HepG2 (cell line): ENCODE measurements at regions not wholly inside any gene's neighbourhood (a gene's known extent, or its start where the extent isn't known, plus 50 kb on each side); places are given as distances from the start of the nearest gene placed in this dataset.

Experiments
- ATAC-seq: fragments of 200-7000 bp; cut with Tn5 transposase; 3 replicates; pipeline ENCODE4 v1.9.1; 2020; ENCODE audit warnings: mild to moderate bottlenecking, moderate library complexity
- BruUV-seq: library from RNA; stranded (reverse); fragments of 400-500 nt; replicated peaks from 2 replicates; lab custom pipeline; 2021; lab: Mats Ljungman, UMichigan
- CTCF ChIA-PET: fragments of 300-600 bp; formaldehyde crosslinking; extraction: SDS; loops from one replicate; lab custom pipeline; 2021; ENCODE audit warnings: low total read pairs, inconsistent platforms, low intra/inter-chr PET ratio; lab: Yijun Ruan, JAX
- POLR2A ChIA-PET: fragments of 350-600 bp; sonication (Branson Sonifier 250); formaldehyde crosslinking; loops from one replicate; lab custom pipeline; 2020; ENCODE audit warnings: antibody characterized with exemption, inconsistent platforms; lab: Yijun Ruan, JAX
- DNase-seq: peaks from one replicate; pipeline ENCODE4 v3.0.0-alpha.2; 2015; ENCODE audit warnings: low spot score
- FAIRE-seq: peaks from 3 replicates; lab custom pipeline; 2011; peaks lifted over from hg19 to GRCh38; lab: Jason Lieb, UNC
- H2AFZ ChIP-seq: one replicate; pipeline ENCODE4 v1.6.1; 2011; ENCODE audit warnings: low read length, inconsistent platforms
- H3K27ac ChIP-seq: fragments of 300-600 bp; 3 replicates; pipeline ENCODE4 v1.8.0; 2011; ENCODE audit warnings: mixed run types, mild to moderate bottlenecking, mixed read lengths, low read length, inconsistent platforms; ENCODE audit not compliant: insufficient read depth; ENCODE audit errors: extremely low read length
- H3K27me3 ChIP-seq, 2 experiments: fragments of 200-600 bp in 1 of 2; 2 replicates in 1 of 2; 3 replicates in 1 of 2; pipeline versions ENCODE4 v1.6.0 to v1.8.0; 2011; ENCODE audit warnings: low read length in 2 of 2, mild to moderate bottlenecking in 2 of 2, moderate library complexity in 2 of 2, inconsistent platforms in 1 of 2; ENCODE audit not compliant: insufficient read depth in 2 of 2, control insufficient read depth in 1 of 2
- H3K36me3 ChIP-seq, 2 experiments: fragments of 200-600 bp in 1 of 2; replicated peaks in 1 of 2; 2 replicates in 1 of 2; 3 replicates in 1 of 2; pipeline versions ENCODE4 v1.5.1 to v1.8.0; 2011; ENCODE audit warnings: low read length in 2 of 2, inconsistent platforms in 1 of 2; ENCODE audit not compliant: insufficient read depth in 2 of 2, control insufficient read depth in 1 of 2
- H3K4me1 ChIP-seq: 2 replicates; pipeline ENCODE4 v1.5.1; 2012; ENCODE audit warnings: low read length, inconsistent platforms; ENCODE audit not compliant: insufficient read depth
- H3K4me2 ChIP-seq: 2 replicates; pipeline ENCODE4 v1.6.0; 2011; ENCODE audit warnings: low read depth, low read length, inconsistent platforms
- H3K4me3 ChIP-seq, 3 experiments: fragments of 200-600 bp in 1 of 3; sonication (generic), shearing (Covaris generic) in 1 of 3; replicated peaks in 1 of 3; 2 replicates each; pipeline ENCODE4 v1.5.1; 2011 to 2016; ENCODE audit warnings: low read length in 3 of 3, inconsistent platforms in 2 of 3, low read depth in 2 of 3, mild to moderate bottlenecking in 2 of 3, control low read depth in 1 of 3, mixed read lengths in 1 of 3; ENCODE audit not compliant: insufficient read depth in 1 of 3
- H3K79me2 ChIP-seq: one replicate; pipeline ENCODE4 v1.6.1; 2011; ENCODE audit warnings: low read length, inconsistent platforms; ENCODE audit not compliant: insufficient read depth
- H3K9ac ChIP-seq: 2 replicates; pipeline ENCODE4 v1.6.0; 2011; ENCODE audit warnings: mild to moderate bottlenecking, low read depth, low read length, inconsistent platforms; ENCODE audit not compliant: insufficient read depth
- H3K9me3 ChIP-seq: 2 replicates; pipeline ENCODE4 v1.5.1; 2012; ENCODE audit warnings: mild to moderate bottlenecking, low read length
- H4K20me1 ChIP-seq: 2 replicates; pipeline ENCODE4 v1.6.0; 2011; ENCODE audit warnings: inconsistent platforms, mild to moderate bottlenecking, low read length, moderate library complexity; ENCODE audit not compliant: insufficient read depth
- EZH2 ChIP-seq: conservative IDR thresholded peaks from 2 replicates; pipeline ENCODE4 v1.6.1; 2012; ENCODE audit warnings: mild to moderate bottlenecking, low read depth, low read length, moderate library complexity
- GMEB2 ChIP-seq: IDR thresholded peaks from 2 replicates; pipeline ENCODE4 v1.6.1; 2016; ENCODE audit warnings: missing biosample characterization, missing genetic modification reagents, low read depth
- KLF16 ChIP-seq, 2 experiments: sonication (generic) in 1 of 2; formaldehyde crosslinking in 1 of 2; IDR thresholded peaks; 2 replicates each; pipeline versions ENCODE4 v1.6.1 to v1.8.0; 2016 to 2023; ENCODE audit warnings: missing genetic modification reagents in 2 of 2, missing compliant biosample characterization in 1 of 2
- RXRB ChIP-seq: IDR thresholded peaks from 2 replicates; pipeline ENCODE4 v1.6.1; 2016; ENCODE audit warnings: borderline replicate concordance, missing genetic modification reagents, missing compliant biosample characterization
- SRSF9 ChIP-seq: fragments of 200-400 bp; formaldehyde crosslinking; IDR thresholded peaks from 2 replicates; pipeline ENCODE4 v1.6.1; 2018; ENCODE audit warnings: borderline replicate concordance, mild to moderate bottlenecking, low read depth, low read length; ENCODE audit not compliant: insufficient read depth, poor library complexity, severe bottlenecking
- TERF1 ChIP-seq: sonication (generic); formaldehyde crosslinking; IDR thresholded peaks from 2 replicates; pipeline ENCODE4 v1.8.0; 2022; ENCODE audit warnings: mild to moderate bottlenecking, missing genetic modification reagents, moderate library complexity
- TP53 ChIP-seq: sonication (generic); formaldehyde crosslinking; conservative IDR thresholded peaks from 2 replicates; pipeline ENCODE4 v1.4.0; 2020; ENCODE audit warnings: missing genetic modification reagents
- ZFP62 ChIP-seq: sonication (generic); formaldehyde crosslinking; IDR thresholded peaks from 2 replicates; pipeline ENCODE4 v1.4.0; 2020; ENCODE audit warnings: missing genetic modification reagents
- ZNF17 ChIP-seq: sonication (generic); formaldehyde crosslinking; IDR thresholded peaks from 2 replicates; pipeline ENCODE4 v1.5.0; 2020; ENCODE audit warnings: mild to moderate bottlenecking, missing genetic modification reagents
- ZNF24 ChIP-seq: fragments of 450-650 bp; IDR thresholded peaks from 2 replicates; pipeline ENCODE4 v1.6.1; 2017; ENCODE audit warnings: antibody characterized with exemption, mild to moderate bottlenecking
- ZNF264 ChIP-seq: sonication (generic); formaldehyde crosslinking; IDR thresholded peaks from 2 replicates; pipeline ENCODE4 v1.4.0; 2020; ENCODE audit warnings: missing genetic modification reagents
- ZNF329 ChIP-seq: sonication (generic); formaldehyde crosslinking; IDR thresholded peaks from 2 replicates; pipeline ENCODE4 v1.9.0; 2021; ENCODE audit warnings: low read depth, mild to moderate bottlenecking, missing genetic modification reagents
- WGBS: methylation state at CpG from one replicate; pipeline ENCODE4 v1.1.6; 2017; ENCODE audit warnings: low lambda C conversion rate; 5-methylcytosine and 5-hydroxymethylcytosine counted together
- in situ Hi-C: cut with HindIII; loops from 2 replicates; pipeline ENCODE4 v1.10.0; 2017; ENCODE audit warnings: low pct_unique_long_range_greater_than_20kb; ENCODE audit not compliant: extremely low pct_ligation_motif_present
- intact Hi-C: fragments of 100-400 bp; cut with micrococcal nuclease; formaldehyde crosslinking; loops from one replicate; pipeline ENCODE4 v1.10.0; 2022; ENCODE audit not compliant: unreplicated experiment
- TF ChIP-seq, protein P1 (sequence below): sonication (generic); formaldehyde crosslinking; IDR thresholded peaks from 2 replicates; pipeline ENCODE4 v1.4.0; 2020; ENCODE audit warnings: missing genetic modification reagents, borderline replicate concordance

GRCh38 chr7:92994901-92995300 lies 122.9 kb downstream of the SAMD9 start:
- no peak for ATAC-seq
- Histone ChIP-seq H3K36me3 (no peaks in the 10 kb centered on the region), H4K20me1 (no peaks in the 10 kb centered on the region), H3K27ac (no peak overlapping the region), H3K4me3 (no peak overlapping the region), H3K27me3 (peaks cover 0 to 6% of the 10 kb centered on the region in 2 experiments; a peak in 1 of 5 replicates), H3K4me1 (no peaks in the 10 kb centered on the region), H3K4me2 (no peak overlapping the region), H2AFZ (no peak overlapping the region), H3K9me3 (no peaks in the 10 kb centered on the region), H3K79me2 (no peaks in the 10 kb centered on the region), H3K9ac (no peak overlapping the region)
- intact Hi-C loops, result no loop called here
- CTCF ChIA-PET, result no interaction called here
- DNase-seq, result no peak
- no peak for FAIRE-seq
- POLR2A ChIA-PET, result no interaction called here
- WGBS, result 8% methylated on average over 2 of the region's 2 CpGs
- in situ Hi-C loops, result no loop called here
- no peak for TF ChIP-seq TP53 (CRISPR knock-in tag)
- TF ChIP-seq SRSF9, result no peak
- TF ChIP-seq, protein P1, sequence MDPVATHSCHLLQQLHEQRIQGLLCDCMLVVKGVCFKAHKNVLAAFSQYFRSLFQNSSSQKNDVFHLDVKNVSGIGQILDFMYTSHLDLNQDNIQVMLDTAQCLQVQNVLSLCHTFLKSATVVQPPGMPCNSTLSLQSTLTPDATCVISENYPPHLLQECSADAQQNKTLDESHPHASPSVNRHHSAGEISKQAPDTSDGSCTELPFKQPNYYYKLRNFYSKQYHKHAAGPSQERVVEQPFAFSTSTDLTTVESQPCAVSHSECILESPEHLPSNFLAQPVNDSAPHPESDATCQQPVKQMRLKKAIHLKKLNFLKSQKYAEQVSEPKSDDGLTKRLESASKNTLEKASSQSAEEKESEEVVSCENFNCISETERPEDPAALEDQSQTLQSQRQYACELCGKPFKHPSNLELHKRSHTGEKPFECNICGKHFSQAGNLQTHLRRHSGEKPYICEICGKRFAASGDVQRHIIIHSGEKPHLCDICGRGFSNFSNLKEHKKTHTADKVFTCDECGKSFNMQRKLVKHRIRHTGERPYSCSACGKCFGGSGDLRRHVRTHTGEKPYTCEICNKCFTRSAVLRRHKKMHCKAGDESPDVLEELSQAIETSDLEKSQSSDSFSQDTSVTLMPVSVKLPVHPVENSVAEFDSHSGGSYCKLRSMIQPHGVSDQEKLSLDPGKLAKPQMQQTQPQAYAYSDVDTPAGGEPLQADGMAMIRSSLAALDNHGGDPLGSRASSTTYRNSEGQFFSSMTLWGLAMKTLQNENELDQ (CRISPR knock-in tag), result no peak
- TF ChIP-seq KLF16 (CRISPR knock-in tag; IDR thresholded peaks at IDR 0.05), result no peak
- TF ChIP-seq ZNF264 (CRISPR knock-in tag), result no peak
- no peak for TF ChIP-seq TERF1 (CRISPR knock-in tag)
- TF ChIP-seq ZNF24, result no peak
- TF ChIP-seq EZH2, result no peak
- no peak for TF ChIP-seq ZNF329 (CRISPR knock-in tag)
- TF ChIP-seq GMEB2 (CRISPR knock-in tag), result no peak
- no peak for TF ChIP-seq ZFP62 (CRISPR knock-in tag)
- no peak for TF ChIP-seq RXRB (CRISPR knock-in tag)
- no peak for TF ChIP-seq ZNF17
- BruUV-seq, result no TSS peak
